Neural cell (in vitro differentiated cells): ENCODE measurements at regions not wholly inside any gene's neighbourhood (a gene's known extent, or its start where the extent isn't known, plus 50 kb on each side); places are given as distances from the start of the nearest gene placed in this dataset.

ENCODE experiments used
- H2AFZ ChIP-seq: fragments of 200-600, 300-800 bp; sonication (generic), shearing (Covaris generic); 2 replicates; pipeline ENCODE4 v1.6.0; 2014; ENCODE audit warnings: low read depth, mild to moderate bottlenecking, antibody characterized with exemption, low read length, moderate library complexity
- H3F3A ChIP-seq: fragments of 200-600 bp; shearing (Covaris generic); 2 replicates; pipeline ENCODE4 v1.6.1; 2016; ENCODE audit warnings: mild to moderate bottlenecking, moderate library complexity, mixed read lengths, antibody characterized with exemption, low read length; ENCODE audit not compliant: insufficient read depth, poor library complexity, severe bottlenecking
- H3K27ac ChIP-seq: fragments of 200-600, 300-800 bp; sonication (generic), shearing (Covaris generic); 2 replicates; pipeline ENCODE4 v1.5.1; 2014; ENCODE audit warnings: mild to moderate bottlenecking, low read length, moderate library complexity
- H3K27me3 ChIP-seq: fragments of 300-800, 200-600 bp; sonication (generic), shearing (Covaris generic); 2 replicates; pipeline ENCODE4 v1.6.0; 2014; ENCODE audit warnings: mild to moderate bottlenecking, low read depth, low read length, moderate library complexity; ENCODE audit not compliant: insufficient read depth
- H3K36me3 ChIP-seq: fragments of 300-800, 200-600 bp; sonication (generic), shearing (Covaris generic); 2 replicates; pipeline ENCODE4 v1.5.1; 2014; ENCODE audit warnings: mild to moderate bottlenecking, antibody characterized with exemption, low read length, moderate library complexity; ENCODE audit not compliant: insufficient read depth
- H3K4me2 ChIP-seq: fragments of 300-800, 200-600 bp; sonication (generic), shearing (Covaris generic); 2 replicates; pipeline ENCODE4 v1.6.0; 2014; ENCODE audit warnings: mild to moderate bottlenecking, low read length
- H3K4me3 ChIP-seq: fragments of 300-800, 200-600 bp; sonication (generic), shearing (Covaris generic); 2 replicates; pipeline ENCODE4 v1.5.1; 2014; ENCODE audit warnings: mild to moderate bottlenecking, low read length, moderate library complexity
- H3K79me2 ChIP-seq: fragments of 200-600 bp; shearing (Covaris generic); replicated peaks from 2 replicates; pipeline ENCODE4 v1.6.0; 2014; ENCODE audit warnings: mild to moderate bottlenecking, low read length, moderate library complexity; ENCODE audit not compliant: insufficient read depth
- H3K9ac ChIP-seq: fragments of 300-800, 200-600 bp; sonication (generic), shearing (Covaris generic); 2 replicates; pipeline ENCODE4 v1.6.1; 2016; ENCODE audit warnings: mild to moderate bottlenecking, low read length, mixed read lengths
- H3K9me2 ChIP-seq: fragments of 200-600 bp; shearing (Covaris generic); 2 replicates; pipeline ENCODE4 v1.6.1; 2016; ENCODE audit warnings: mild to moderate bottlenecking, low read length, mixed read lengths; ENCODE audit not compliant: insufficient read depth
- H3K9me3 ChIP-seq: fragments of 200-600, 300-800 bp; sonication (generic), shearing (Covaris generic); 2 replicates; pipeline ENCODE4 v1.6.1; 2016; ENCODE audit warnings: mild to moderate bottlenecking, mixed run types, low read length, moderate library complexity, mixed read lengths
- H4K20me1 ChIP-seq: fragments of 200-600 bp; shearing (Covaris generic); 2 replicates; pipeline ENCODE4 v1.6.1; 2016; ENCODE audit warnings: mild to moderate bottlenecking, mixed run types; ENCODE audit not compliant: insufficient read depth
- CTCF ChIP-seq: fragments of 450-650 bp; IDR thresholded peaks from 2 replicates; pipeline ENCODE4 v1.5.1; 2014; ENCODE audit warnings: antibody characterized with exemption, mild to moderate bottlenecking, moderate library complexity; ENCODE audit not compliant: poor library complexity, severe bottlenecking
- EP300 ChIP-seq: fragments of 450-650 bp; conservative IDR thresholded peaks from 2 replicates; pipeline ENCODE4 v1.6.1; 2014; ENCODE audit warnings: antibody characterized with exemption, mild to moderate bottlenecking, moderate library complexity; ENCODE audit not compliant: poor library complexity, severe bottlenecking
- EZH2 ChIP-seq: fragments of 200-600, 300-800 bp; shearing (Covaris generic), sonication (generic); IDR thresholded peaks from 2 replicates; pipeline ENCODE4 v1.6.1; 2014; ENCODE audit warnings: antibody characterized with exemption, low read length, borderline replicate concordance, mild to moderate bottlenecking; ENCODE audit not compliant: insufficient read depth, poor library complexity, severe bottlenecking
- MXI1 ChIP-seq: fragments of 450-650 bp; conservative IDR thresholded peaks from 2 replicates; pipeline ENCODE4 v1.6.1; 2014; ENCODE audit warnings: antibody characterized with exemption, mild to moderate bottlenecking; ENCODE audit not compliant: poor library complexity, severe bottlenecking
- POLR2AphosphoS5 ChIP-seq: IDR thresholded peaks from 2 replicates; pipeline ENCODE4 v1.6.1; 2012
- RAD21 ChIP-seq: fragments of 450-650 bp; conservative IDR thresholded peaks from 2 replicates; pipeline ENCODE4 v1.6.1; 2014; ENCODE audit warnings: antibody characterized with exemption, mild to moderate bottlenecking, moderate library complexity
- REST ChIP-seq: IDR thresholded peaks from 2 replicates; pipeline ENCODE4 v1.6.1; 2012; ENCODE audit warnings: borderline replicate concordance
- SMC3 ChIP-seq: fragments of 450-650 bp; conservative IDR thresholded peaks from 2 replicates; pipeline ENCODE4 v1.6.1; 2014; ENCODE audit warnings: antibody characterized with exemption, mild to moderate bottlenecking, moderate library complexity; ENCODE audit not compliant: poor library complexity
- TAF1 ChIP-seq: IDR thresholded peaks from 2 replicates; pipeline ENCODE4 v1.6.1; 2012; ENCODE audit warnings: low read depth

- Histone ChIP-seq H3K4me2 (no peak overlapping the region), H3K27ac (no peak overlapping the region), H3K9me2 (no peaks in the 10 kb centered on the region), H4K20me1 (no peaks in the 10 kb centered on the region), H3K4me3 (no peak overlapping the region), H3K27me3 (no peaks in the 10 kb centered on the region), H3K9me3 (no peaks in the 10 kb centered on the region), H3K9ac (no peak overlapping the region), H3K36me3 (no peaks in the 10 kb centered on the region), H3F3A (no peaks in the 10 kb centered on the region), H2AFZ (no peak overlapping the region), H3K79me2 (no peaks in the 10 kb centered on the region)
- TF ChIP-seq TAF1 (no peak), CTCF (no peak), SMC3 (no peak), POLR2AphosphoS5 (no peak), RAD21 (no peak), REST (no peak), MXI1 (no peak), EZH2 (no peak), EP300 (no peak)
These were observed 435.9 kb downstream of the DSEL start for GRCh38 chr18:67080601-67081000.

- Histone ChIP-seq H3K4me2 (no peak overlapping the region), H3K79me2 (no peaks in the 10 kb centered on the region), H3K27ac (no peak overlapping the region), H3K9me3 (no peaks in the 10 kb centered on the region), H3K9ac (no peak overlapping the region), H3K27me3 (no peaks in the 10 kb centered on the region), H3K36me3 (no peaks in the 10 kb centered on the region), H3K9me2 (no peaks in the 10 kb centered on the region), H4K20me1 (no peaks in the 10 kb centered on the region), H2AFZ (no peak overlapping the region), H3K4me3 (no peak overlapping the region), H3F3A (no peaks in the 10 kb centered on the region)
- no peak for TF ChIP-seq MXI1
- TF ChIP-seq TAF1 = no peak
- TF ChIP-seq REST = no peak
- no peak for TF ChIP-seq CTCF
- no peak for TF ChIP-seq EZH2
- TF ChIP-seq EP300 = no peak
These were observed 442.2 kb downstream of the DSEL start for GRCh38 chr18:67074309-67074708.
